ENCODE measurements at regions not wholly inside any gene's neighbourhood (a gene's known extent, or its start where the extent isn't known, plus 50 kb on each side); places are given as distances from the start of the nearest gene placed in this dataset.

DNA sequence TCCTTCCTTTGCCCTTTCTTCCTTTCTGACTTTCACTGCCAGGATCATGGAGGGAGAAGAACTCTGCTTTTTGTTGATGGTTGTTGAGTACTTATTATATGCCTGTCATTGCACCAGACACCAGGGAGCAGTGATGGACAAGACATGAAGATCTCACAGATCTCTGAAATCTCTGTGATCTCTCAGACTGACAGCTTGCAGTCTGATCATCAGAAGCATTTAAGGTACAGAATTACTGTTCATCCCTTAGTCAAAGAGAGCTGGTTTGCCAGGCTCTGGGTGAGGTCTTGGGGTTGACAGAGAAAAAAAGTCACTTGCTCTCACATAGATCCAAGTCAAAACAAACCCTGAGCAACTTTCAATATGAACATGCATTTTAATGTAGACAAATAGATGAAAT is 299.5 kb upstream of the FMN2 start:
- no peak overlapping the region for H2BK20ac ChIP-seq (ENCODE audit: low read depth, low read length)
- BruUV-seq (replicated peaks) = no TSS peak
- ChIA-PET POLR2A (ENCODE audit: unreplicated experiment) (no interaction called here), CTCF (no interaction called here)
- no peak overlapping the region for H3K23ac ChIP-seq (ENCODE audit: low read depth, low read length)
- H3K56ac ChIP-seq (ENCODE audit: extremely low read depth, insufficient read depth, low read length) = no peak overlapping the region
- no peak overlapping the region for H3K4me3 ChIP-seq (ENCODE audit: insufficient read depth, low read depth, low read length)
- no peak overlapping the region for H4K8ac ChIP-seq (ENCODE audit: low read depth in 2 of 2, low read length in 2 of 2)
- no peak overlapping the region for H3K18ac ChIP-seq (ENCODE audit: low read depth, low read length)
- H3K79me1 ChIP-seq (ENCODE audit: low read depth in 1 of 2, low read length in 2 of 2) = no peaks in the 10 kb centered on the region
- H3K9ac ChIP-seq (ENCODE audit: low read depth, low read length) = no peak overlapping the region
- H3K9me3 ChIP-seq (ENCODE audit: control insufficient read depth, insufficient read depth, low read length) = peaks cover 2% of the 10 kb centered on the region; the same call in 1 of the 2 replicates
- H3K9me1 ChIP-seq (ENCODE audit: insufficient read depth, low read length) = no peaks in the 10 kb centered on the region
- H3K27ac ChIP-seq (ENCODE audit: insufficient read depth, low read length) = no peak overlapping the region
- ATAC-seq (ENCODE audit: low read depth) = no peak
- H2BK120ac ChIP-seq (ENCODE audit: low read depth, low read length) = no peak overlapping the region
- H3K4ac ChIP-seq (ENCODE audit: low read depth, low read length) = no peak overlapping the region
- intact Hi-C loops (cut with micrococcal nuclease) (no loop called here), dilution Hi-C loops (cut with HindIII; ENCODE audit: low sequenced_read_pairs, unreplicated experiment) (no loop called here), in situ Hi-C loops (cut with MboI; ENCODE audit: low sequenced_read_pairs) (no loop called here)
- H2AK5ac ChIP-seq (ENCODE audit: low read depth, low read length) = no peak overlapping the region
- H2AK9ac ChIP-seq (replicated peaks; ENCODE audit: low read depth, low read length, poor library complexity) = no peak overlapping the region
- H2BK5ac ChIP-seq (ENCODE audit: low read depth, low read length, poor library complexity, severe bottlenecking) = no peak overlapping the region
- H4K91ac ChIP-seq (ENCODE audit: insufficient read depth, low read depth, low read length) = no peak overlapping the region
- no peak overlapping the region for H3K4me2 ChIP-seq (ENCODE audit: low read depth, low read length)
- H2BK15ac ChIP-seq (ENCODE audit: low read depth, low read length) = no peak overlapping the region
- TF ChIP-seq, protein P1, sequence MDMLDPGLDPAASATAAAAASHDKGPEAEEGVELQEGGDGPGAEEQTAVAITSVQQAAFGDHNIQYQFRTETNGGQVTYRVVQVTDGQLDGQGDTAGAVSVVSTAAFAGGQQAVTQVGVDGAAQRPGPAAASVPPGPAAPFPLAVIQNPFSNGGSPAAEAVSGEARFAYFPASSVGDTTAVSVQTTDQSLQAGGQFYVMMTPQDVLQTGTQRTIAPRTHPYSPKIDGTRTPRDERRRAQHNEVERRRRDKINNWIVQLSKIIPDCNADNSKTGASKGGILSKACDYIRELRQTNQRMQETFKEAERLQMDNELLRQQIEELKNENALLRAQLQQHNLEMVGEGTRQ (IDR thresholded peaks at IDR 0.05; ENCODE audit: low read depth, low read length) = no peak
- no peak for TF ChIP-seq RAD21 (IDR thresholded peaks at IDR 0.05; ENCODE audit: low read length)
- no peak for TF ChIP-seq MXI1 (IDR thresholded peaks at IDR 0.05; ENCODE audit: borderline replicate concordance, low read depth, low read length)
- TF ChIP-seq CHD1 (IDR thresholded peaks at IDR 0.05; ENCODE audit: low read depth, low read length) = no peak
- no peak for TF ChIP-seq BHLHE40 (IDR thresholded peaks at IDR 0.05; ENCODE audit: low read depth, low read length)
- TF ChIP-seq, protein P2, sequence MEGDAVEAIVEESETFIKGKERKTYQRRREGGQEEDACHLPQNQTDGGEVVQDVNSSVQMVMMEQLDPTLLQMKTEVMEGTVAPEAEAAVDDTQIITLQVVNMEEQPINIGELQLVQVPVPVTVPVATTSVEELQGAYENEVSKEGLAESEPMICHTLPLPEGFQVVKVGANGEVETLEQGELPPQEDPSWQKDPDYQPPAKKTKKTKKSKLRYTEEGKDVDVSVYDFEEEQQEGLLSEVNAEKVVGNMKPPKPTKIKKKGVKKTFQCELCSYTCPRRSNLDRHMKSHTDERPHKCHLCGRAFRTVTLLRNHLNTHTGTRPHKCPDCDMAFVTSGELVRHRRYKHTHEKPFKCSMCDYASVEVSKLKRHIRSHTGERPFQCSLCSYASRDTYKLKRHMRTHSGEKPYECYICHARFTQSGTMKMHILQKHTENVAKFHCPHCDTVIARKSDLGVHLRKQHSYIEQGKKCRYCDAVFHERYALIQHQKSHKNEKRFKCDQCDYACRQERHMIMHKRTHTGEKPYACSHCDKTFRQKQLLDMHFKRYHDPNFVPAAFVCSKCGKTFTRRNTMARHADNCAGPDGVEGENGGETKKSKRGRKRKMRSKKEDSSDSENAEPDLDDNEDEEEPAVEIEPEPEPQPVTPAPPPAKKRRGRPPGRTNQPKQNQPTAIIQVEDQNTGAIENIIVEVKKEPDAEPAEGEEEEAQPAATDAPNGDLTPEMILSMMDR (conservative IDR thresholded peaks at IDR 0.05; ENCODE audit: low read depth, low read length) = no peak
- TF ChIP-seq RCOR1 (IDR thresholded peaks at IDR 0.05; ENCODE audit: insufficient replicate concordance, low read length) = no peak
- no peak for TF ChIP-seq MAFK (IDR thresholded peaks at IDR 0.05; ENCODE audit: low read depth, low read length)
- TF ChIP-seq CEBPB (IDR thresholded peaks at IDR 0.05; ENCODE audit: low read depth, low read length) = no peak
- TF ChIP-seq SMC3 (IDR thresholded peaks at IDR 0.05; ENCODE audit: low read depth, low read length) = no peak
- TF ChIP-seq MAZ (IDR thresholded peaks at IDR 0.05; ENCODE audit: borderline replicate concordance, low read depth, low read length) = no peak
- no peak for TF ChIP-seq FOS (IDR thresholded peaks at IDR 0.05; ENCODE audit: low read depth, low read length)
- TF ChIP-seq, protein P3, sequence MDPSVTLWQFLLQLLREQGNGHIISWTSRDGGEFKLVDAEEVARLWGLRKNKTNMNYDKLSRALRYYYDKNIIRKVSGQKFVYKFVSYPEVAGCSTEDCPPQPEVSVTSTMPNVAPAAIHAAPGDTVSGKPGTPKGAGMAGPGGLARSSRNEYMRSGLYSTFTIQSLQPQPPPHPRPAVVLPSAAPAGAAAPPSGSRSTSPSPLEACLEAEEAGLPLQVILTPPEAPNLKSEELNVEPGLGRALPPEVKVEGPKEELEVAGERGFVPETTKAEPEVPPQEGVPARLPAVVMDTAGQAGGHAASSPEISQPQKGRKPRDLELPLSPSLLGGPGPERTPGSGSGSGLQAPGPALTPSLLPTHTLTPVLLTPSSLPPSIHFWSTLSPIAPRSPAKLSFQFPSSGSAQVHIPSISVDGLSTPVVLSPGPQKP (IDR thresholded peaks at IDR 0.05; ENCODE audit: borderline replicate concordance, low read depth, low read length) = no peak
- TF ChIP-seq RFX5 (IDR thresholded peaks at IDR 0.05; ENCODE audit: low read depth, low read length) = no peak
- TF ChIP-seq NFE2L2 (IDR thresholded peaks at IDR 0.05; ENCODE audit: low read depth, low read length) = no peak
- TF ChIP-seq POLR2A (IDR thresholded peaks at IDR 0.05; ENCODE audit: low read depth, low read length) = no peak
- no peak overlapping the region for H2AFZ ChIP-seq (replicated peaks; ENCODE audit: low read length, poor library complexity)
- DNase-seq = no peak
- no peaks in the 10 kb centered on the region for H3K4me1 ChIP-seq (ENCODE audit: control insufficient read depth, insufficient read depth, low read length)
- H3K27me3 ChIP-seq (ENCODE audit: control insufficient read depth, insufficient read depth, low read length) = no peaks in the 10 kb centered on the region
- H3K14ac ChIP-seq (replicated peaks; ENCODE audit: low read depth, low read length) = no peak overlapping the region
- H4K20me1 ChIP-seq (ENCODE audit: insufficient read depth, low read length) = no peaks in the 10 kb centered on the region
- H3K36me3 ChIP-seq (ENCODE audit: control insufficient read depth, insufficient read depth, low read length) = no peaks in the 10 kb centered on the region
- no peak overlapping the region for H4K5ac ChIP-seq (ENCODE audit: low read depth, low read length)

Measured in IMR-90 (cell line).